NCI-H1436 treated with DMSO at 0.1 percent for 48 hours (cell line): ENCODE measurements at regions not wholly inside any gene's neighbourhood (a gene's known extent, or its start where the extent isn't known, plus 50 kb on each side); places are given as distances from the start of the nearest gene placed in this dataset.
A peak's percentile ranks its signal among the peaks of the same experiment; 100 is the strongest.
"Not testable (repeated sequence)": the region's sequence is repeated elsewhere in the genome, so short reads cannot be mapped to it uniquely, and the experiment has no call there.

Source experiments
- DNase-seq: peaks from one replicate; lab custom pipeline; 2025; lab: John Stamatoyannopoulos, UW

GRCh38 chr5:100641833-100642232, 106.7 kb downstream of the FAM174A start:
- DNase-seq = no peak

DNA sequence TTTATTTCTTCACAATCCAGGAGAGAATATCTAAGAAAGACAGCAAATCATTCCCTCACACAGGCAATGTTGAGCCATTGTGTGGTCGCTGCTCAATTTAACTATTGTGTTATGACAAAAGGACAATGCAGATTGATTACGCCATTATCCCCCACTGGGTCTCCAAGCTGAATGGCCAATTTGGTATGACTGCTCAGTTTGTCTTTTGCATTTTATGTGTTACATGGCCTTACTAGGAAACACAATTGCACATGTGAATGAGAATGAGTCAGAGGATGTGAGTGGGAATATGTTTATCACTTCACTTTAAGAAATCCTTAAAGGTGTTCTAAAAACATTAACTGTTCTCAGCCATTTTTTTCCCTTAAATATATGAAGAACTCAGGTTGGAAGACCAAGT, 108.3 kb downstream of the FAM174A start:
- DNase-seq = no peak

DNA sequence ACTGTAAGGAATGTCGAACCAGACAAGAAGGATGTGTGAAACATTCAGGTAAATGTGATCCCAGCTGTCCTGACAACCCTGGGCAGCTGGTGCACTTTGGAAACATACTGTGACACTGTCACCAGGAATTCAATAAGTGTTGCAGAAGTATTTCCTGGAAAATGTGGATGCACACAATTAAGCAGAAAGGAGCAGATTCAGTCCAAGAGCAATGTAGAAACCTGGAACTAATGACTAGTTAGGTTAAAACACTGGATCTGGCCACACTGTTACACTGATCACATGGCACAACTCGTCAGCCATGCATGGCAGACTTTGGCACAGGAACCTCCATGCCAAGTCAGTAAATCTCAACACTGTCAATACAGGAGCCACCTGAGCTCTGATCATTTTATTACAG, 109.0 kb downstream of the FAM174A start:
- DNase-seq = no peak

- DNase-seq = no peak
Observed at GRCh38 chr5:100644776-100645175, 109.6 kb downstream of the FAM174A start.

- DNase-seq = no peak
Observed at GRCh38 chr5:100646011-100646410, 110.8 kb downstream of the FAM174A start.

DNA sequence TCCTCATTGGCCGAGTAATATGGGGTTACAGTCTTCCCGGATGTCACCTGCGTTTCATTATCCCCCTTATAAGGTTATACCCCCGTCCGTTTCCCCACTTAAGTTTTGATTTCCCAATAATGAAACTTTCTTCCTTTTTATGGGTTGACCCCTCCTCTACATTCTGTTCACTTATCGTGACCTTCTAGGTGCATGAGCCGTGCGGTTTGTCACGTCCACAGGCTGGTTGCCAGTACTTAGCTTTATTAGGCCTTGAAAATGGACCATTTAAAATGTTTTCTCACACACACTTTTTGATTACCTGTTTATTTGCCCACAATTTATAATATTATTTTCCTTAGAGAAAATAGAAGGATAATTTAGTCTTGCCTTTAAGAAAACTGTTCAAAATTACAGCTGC, 111.5 kb downstream of the FAM174A start:
- no peak for DNase-seq

GRCh38 chr5:100647461-100648230, 112.5 kb downstream of the FAM174A start:
- DNase-seq = no peak

DNA sequence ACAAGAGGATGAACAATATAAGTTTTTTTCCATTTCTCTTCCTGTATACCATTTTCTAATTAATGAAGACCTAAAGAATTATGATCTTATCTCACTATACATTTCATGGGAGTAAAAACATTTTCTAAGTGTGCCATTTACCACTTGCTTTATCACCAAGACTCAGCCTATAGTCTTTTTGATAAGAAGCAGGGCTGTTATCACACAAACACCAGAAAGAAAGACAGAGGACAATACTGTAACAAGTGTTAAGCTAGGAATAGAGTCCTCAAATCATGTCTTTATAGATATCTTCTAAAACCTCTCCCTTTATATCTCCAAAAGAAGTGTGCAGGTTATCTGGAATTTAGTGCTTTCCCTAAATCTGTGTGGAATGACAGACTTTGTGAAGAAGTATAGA, 119.7 kb downstream of the FAM174A start:
- no peak for DNase-seq

- not testable (repeated sequence) for DNase-seq
Observed at GRCh38 chr5:100656771-100657170, 121.6 kb downstream of the FAM174A start.

DNA sequence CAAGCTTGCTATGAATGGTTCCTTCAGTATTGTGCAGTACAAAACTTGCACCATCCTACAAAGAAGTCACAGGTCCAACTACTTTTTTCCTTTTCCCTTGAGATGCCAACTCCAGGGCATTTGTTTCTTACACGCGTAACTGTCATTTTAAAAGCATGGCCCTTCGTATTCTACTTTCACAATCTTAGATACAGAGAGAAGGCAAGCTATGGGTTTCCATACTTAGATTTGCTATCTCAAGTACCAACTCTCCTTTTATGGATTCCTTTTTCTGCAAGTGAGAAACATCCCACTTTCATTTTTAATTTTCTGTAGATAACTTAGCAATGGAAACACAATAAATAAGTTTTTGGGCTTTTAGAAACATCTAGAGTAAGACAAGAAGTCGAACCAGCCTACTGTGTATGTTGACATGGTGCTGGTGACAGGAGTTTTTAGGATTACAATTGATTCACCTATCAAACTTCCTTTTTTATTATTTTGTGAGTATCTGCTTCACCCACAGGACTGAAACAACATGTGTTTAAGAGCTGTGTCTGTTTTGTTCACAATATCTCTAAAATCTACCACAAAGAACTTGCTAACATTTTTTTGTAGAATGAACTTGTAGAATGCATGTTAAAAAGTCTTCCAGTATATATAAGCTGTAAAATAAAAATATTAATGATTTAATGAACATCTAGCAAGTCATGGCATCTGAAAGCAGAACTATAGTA, 124.1 kb downstream of the FAM174A start:
- DNase-seq = no peak

GRCh38 chr5:100664140-100664539, 129.0 kb downstream of the FAM174A start:
- DNase-seq = no peak

DNA sequence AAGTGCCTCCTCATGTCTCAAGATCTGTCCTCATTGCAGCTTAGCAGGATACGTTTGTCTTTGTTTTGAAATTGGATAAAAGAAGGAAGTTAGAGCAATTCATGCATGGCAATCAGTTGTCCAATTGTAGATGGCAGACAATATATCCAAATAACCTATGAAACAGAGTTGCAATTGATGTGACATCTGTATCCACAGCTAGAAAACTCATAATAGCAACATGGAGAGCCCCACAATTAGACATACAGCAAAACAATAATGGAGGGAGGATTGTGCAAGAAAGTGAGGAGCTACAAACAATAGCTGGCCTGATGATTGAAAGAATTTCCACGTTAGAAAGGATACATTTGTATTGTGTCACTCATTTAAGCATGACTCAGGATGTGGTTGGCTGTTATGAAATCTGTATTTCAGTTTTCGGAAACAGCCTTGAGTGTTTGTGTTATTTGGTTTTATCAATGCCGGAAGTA, 132.0 kb downstream of the FAM174A start:
- no peak for DNase-seq

DNA sequence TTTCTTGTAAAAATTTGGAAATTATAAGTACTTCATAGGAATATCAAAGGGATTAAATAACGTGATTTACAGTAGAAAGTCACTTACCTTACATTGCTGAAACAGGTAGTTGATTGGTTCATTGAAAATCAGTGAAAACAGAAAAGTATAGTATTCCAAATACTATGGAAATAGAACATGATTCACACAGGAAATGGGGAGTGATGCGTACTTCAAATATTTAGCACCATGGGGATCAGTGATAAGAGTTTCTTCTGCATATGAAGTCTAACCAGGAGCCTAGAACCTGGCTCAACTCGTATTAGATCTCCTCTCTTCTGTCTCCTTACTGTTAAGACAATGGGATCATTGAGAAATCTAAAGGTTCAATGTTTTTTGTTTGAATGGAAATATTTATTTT, 133.3 kb downstream of the FAM174A start:
- DNase-seq = no peak

DNA sequence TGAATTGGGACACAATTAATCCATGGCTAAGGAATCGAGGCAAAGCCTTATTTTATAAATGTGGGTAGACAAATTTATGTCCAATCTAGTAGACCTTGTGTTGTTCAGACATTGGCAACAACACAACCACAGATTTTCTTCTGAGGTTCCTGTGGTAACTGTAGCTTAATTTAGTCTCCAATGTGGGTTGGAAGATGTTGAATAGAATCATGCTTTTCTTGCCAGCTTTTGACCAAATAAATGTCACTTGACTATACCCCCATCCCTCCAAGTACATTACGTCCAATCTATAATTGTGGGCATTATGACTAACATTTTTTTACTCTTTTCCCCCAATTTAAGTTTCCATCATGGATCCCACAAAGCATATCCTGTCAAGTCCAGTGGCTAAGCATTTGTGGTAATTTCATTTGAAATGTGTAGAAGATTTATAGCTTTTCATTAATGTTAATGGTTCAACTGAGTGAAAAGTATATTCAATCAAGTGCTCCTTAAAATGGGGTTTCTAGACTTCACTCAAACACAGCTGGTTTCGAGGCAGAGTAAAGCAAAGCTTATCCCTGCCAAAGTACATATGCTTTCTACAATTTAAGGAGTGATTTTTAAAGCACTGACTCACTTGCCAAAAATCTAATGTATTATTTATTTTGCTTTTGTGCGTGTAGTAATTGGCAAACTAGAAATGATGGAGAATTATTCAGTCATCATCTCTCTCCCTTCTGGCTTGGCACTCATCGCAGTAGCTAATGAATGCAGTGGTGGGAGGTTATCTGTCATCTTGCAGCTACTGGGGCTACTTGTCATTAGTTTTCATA, 141.8 kb downstream of the FAM174A start:
- peak; percentile 26 for DNase-seq

DNA sequence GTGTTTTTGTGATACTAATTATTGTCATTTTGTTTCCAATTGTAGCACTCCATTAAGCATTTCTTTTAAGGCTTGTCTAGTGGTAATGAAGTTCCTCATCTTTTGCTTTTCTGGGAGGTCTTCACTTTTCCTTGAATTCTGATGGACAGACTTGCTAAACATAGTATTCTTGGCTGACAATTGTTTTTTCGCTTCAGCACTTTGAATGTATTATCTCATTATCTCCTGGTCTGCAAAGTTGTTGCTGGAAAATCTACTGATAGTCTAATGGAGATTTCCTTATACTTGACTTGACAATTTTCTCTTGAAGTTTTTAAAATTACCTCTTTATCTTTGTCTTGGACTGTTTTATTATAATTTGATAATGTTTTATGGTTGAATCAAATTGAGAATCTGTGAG, 147.5 kb downstream of the FAM174A start:
- no peak for DNase-seq

DNA sequence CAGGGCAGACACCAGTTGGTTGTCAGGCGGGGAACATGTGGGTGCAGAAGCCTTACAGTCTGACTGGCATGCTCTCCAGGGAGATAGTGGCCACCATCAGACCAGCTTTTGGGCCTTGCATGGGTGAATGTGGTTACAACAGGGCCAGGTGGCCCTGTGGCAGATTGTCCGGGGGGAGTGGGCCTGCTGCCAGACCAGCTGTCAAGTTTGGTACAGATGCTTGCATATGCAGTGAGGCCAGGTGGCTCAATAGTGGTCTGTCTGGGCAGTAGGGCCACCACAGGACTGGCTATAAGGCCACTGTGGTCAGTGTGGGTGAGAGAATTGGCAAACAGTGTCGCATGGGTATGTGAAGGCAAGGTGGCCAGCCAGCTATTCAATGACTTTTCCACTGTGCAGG, 148.7 kb downstream of the FAM174A start:
- no peak for DNase-seq

DNA sequence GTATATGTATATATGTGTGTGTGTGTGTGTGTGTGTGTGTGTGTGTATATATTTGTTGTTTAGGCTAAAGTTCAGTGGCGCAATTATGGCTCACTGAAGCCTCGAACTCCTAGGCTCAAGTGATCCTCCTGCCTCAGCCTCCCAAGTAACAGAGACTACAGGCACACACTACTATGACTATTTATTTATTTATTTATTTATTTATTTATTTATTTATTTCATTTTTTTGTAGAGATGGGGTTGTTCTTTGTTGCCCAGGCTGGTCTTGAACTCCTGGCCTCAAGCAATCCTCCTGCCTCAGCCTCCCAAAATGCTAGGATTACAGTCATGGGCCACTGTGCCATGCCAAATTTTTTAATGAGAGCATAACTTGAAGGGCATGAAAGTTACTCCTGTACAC, 149.9 kb downstream of the FAM174A start:
- not testable (repeated sequence) for DNase-seq

DNA sequence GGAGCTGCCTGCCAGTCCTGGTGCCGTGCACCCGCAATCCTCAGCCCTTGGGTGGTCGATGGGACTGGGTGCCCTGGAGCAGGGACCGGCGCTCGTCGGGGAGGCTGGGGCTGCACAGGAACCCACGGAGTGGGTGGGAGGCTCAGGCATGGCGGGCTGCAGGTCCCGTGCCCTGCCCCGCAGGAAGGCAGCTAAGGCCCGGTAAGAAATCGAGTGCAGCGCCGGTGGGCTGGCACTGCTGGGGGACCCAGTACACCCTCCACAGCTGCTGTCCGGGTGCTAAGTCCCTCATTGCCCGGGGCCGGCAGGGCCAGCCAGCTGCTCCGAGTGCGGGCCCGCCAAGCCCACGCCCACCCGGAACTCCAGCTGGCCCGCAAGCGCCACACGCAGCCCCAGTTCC, 153.7 kb downstream of the FAM174A start:
- not testable (repeated sequence) for DNase-seq

DNA sequence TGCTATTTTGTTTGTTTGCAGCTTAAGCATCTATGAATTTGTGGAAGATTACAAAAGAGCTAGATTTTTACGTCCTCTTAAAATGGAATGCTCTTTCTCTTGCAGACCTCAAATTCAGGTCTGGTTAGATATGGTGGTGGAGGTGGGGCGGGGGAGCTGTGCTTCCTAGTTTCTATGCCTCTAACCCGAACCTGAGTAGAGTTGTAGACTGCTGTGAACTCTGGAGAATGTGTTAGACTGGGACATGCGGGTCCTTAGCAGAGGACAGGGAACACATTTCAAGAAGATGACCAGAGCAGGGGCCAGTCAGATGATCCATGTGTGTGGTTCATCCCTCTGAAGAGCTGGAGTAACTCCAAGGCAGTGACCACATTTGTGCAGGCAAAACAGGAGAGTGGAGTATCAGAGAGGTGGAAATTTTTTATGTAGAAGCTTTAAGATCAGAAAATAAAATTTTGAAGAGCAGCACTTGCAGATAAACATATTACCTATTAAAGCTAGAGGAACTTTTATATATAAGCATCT, 154.9 kb downstream of the FAM174A start:
- DNase-seq = no peak

GRCh38 chr5:100691085-100691484, 155.9 kb downstream of the FAM174A start:
- DNase-seq = no peak

- no peak for DNase-seq
Observed at GRCh38 chr5:100691548-100691947, 156.4 kb downstream of the FAM174A start.

DNA sequence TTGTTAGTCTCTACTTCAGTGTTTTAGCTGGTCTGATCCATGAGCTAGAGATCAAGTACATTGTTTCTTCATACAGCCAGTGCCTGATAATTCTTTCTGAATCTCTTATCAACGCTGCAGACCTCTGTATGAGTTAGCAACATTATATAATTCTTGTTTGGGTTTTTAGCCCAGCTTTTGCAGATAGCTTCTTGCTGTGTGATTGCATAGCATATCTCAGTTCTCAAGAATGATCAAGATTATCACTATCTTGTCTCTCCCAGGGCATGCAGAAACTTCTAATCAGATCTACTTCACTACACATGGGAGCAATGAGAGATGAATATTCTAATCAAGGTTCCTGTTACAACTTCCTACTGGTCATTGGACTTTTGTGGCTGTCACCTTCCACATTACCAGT, 158.3 kb downstream of the FAM174A start:
- no peak for DNase-seq
